ENCODE measurements at regions not wholly inside any gene's neighbourhood (a gene's known extent, or its start where the extent isn't known, plus 50 kb on each side); places are given as distances from the start of the nearest gene placed in this dataset.

DNA sequence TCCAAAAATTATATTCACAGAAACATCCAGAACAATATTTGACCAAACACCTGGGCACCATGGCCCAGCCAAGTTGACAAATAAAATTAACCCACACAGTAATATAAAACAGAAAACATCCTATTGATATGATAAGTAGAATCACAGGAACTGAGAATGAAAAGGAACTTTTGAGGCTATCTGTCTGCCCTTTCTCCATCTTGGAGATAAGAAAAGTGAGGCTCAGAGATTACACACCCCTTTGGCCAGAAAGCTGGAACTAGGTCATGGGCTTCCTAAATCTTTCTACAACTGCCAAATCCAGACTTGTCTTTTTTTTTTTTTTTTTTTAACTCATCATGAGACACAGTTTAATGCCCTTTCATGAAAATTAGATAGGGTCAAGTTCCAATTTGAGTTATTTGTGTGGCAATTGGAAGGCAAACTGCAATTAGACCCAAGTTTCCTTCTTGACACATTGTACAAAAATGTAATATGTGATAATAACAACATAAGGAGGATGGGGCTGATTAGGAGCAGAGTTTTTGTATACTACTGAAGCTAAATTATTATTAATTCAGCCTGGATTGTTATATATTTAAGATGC lies 137.2 kb downstream of the RPL22L1 start:
- no peak for DNase-seq

DNA sequence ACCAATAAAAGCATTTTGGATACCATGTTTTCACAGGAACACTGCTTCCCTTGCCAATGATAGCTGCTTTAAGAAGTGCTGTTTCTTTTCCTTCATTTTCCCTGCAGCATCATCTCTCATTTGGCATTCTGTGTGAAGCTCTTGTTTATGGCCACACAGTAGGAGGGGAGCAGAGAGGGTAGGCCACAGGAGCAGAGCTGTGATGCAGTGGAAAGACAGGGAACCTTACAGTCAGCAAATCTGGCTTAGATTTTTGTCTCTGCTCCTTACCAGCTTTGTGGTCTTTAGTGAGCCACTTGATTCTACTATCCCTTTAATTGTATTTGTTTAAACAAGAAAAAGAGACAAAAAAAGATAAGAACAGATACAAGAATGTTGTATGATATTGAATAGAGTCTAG lies 138.7 kb downstream of the RPL22L1 start:
- DNase-seq, result no peak

DNA sequence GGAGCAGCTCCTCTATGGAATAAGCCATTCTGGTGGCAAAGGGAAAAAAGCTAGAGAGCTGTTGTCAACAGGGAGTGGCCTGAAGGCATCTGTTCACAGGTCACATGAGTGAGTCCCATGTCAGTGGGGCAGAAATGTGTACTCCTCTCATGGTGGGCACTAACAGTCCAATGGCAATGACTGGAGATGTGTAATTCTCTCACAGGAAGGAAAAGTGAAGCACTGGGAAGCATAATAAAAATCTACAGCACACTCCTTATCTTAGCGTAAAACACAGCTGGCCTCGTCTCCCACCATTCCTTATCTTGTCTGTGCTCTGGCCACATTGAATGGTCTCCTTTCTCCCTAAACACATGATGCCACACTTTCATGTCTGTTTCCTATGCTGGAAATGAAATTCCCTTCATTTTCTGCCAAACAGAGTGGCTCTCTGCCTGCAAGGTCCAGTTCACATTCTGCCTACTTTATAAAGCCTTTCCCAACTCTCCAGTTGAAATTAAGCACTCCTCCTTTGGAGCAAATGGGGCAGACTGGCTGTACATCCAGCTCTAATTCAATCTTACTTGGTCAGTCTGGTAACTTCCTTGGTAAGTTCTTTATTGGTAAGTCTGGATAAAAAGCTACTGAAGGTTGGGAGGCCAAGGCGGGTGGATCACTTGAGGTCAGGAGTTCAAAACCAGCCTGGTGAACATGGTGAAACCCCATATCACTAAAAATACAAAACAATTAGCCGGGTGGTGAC lies 139.8 kb downstream of the RPL22L1 start:
- no peak for DNase-seq

DNA sequence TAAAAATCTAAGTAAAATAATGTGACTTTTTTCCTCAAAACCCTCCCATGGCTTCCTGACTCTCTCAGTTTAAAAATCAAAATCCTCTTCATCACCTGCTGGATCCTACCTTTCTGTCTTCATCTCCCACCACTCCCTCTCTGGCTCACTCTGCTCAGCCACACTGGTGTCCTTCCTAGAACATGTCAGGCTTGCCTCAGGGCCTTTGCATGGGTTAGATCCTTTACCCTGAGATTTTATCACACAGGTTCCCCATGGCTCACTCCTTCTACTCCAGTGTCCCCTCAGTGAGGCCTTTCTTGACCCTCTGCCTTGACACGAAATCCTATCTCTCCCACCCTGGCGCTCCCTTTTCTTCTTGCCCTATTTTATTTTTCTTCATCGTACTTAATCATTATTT lies 141.8 kb downstream of the RPL22L1 start:
- no peak for DNase-seq

DNA sequence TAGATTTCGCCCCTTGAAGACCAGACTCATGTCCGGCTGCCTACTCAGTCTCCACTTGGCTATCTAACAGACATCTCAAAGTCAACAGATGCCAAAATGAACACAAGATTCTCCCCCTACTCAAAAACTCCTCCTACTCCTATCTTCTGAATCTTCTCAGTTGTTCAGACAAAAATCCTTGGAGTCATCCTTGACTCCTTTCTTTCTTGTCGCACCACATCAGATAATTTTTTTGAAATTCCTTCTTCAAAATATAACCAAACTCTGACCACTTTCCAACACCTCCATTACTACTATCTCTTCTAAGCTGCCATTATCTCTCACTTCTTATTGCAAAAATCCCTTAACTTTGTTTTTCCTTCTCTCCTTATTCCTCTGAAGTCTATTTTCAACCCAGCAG lies 141.9 kb upstream of the SLC7A14 start:
- no peak for DNase-seq

DNA sequence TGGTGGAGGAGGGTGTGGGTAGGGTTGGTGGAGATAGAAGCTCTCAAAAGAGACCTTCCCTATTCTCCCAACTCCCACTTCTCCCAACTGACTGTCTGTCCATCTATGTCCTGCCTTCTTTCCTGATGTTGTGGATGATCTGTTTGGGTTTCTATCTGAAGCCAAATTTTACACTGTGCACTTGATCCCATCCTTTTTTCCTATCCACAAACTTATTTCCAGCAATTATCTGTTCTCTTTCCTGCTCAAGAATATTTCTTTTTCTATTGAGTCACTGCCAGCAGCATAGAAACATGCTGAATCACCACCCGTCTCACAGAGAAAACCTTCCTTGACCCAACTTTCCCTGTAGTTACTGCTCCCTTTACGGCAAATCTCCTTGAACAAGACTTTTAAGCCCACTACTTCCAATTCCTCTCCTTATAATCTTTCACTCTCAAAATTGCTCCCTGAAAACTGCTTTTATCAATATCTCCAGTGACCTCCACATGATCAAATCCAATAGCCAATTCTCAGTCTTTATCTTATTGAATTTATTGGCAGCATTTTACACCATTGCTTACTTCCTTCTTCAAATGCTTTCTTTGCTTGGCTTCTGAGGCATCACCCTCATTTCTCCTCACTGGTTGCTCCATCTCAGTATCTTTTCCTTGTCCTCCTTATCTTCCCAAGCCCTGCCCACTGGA lies 141.2 kb upstream of the SLC7A14 start:
- DNase-seq, result no peak

DNA sequence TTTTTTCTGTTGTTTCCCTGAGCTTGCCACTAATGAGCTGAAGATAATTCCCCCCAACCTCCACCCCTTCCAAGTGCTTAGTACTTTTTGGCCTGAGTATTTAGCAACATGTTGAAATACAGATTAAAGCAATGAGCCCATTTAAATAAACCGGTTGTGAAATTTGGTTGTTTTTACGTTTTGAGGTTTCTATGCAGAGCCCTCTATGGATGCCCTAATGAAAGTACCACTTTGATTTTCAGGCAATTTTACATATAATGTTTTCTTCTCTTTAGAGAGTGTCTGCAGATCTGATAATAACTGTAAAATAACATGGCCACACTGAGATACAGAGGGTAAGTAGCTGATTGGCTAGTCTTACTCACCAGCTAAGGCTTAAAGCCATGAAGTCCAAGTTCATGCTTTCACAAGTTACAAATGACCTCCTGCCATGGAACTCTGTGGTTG lies 139.4 kb upstream of the SLC7A14 start:
- DNase-seq, result peak; percentile 59 to 78

DNA sequence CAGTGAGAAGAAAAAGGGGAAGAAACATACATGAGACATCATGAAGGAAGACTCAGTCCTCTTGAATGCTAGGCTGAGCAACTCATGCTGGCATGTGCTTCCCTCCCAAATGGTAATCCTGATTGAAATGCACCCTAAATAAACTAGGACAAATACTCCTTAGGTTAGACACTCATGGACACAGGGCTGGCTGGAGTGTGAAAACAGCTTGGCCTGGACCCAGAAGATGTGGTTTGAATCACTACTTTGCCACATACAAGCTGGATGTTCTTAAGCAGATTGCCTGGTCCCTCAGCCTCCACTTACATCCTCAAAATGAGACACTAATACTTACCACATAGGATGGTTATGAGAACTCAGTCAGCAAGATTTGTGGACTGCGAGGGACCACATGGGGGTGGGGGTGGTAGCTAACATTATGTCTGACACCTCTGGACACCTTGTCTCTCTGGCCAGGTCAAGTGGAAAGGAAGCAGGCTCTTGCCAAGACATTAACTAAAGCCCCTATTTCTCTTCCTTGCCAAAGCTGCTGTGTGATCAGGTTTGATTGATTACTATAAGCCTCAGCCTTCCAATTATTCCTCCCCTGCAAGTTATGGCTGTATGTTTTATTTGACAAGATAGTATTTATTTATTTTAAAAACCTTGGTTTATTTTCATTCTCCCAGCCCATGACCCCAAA lies 138.9 kb upstream of the SLC7A14 start:
- DNase-seq, result peak; percentile 29 to 31

DNA sequence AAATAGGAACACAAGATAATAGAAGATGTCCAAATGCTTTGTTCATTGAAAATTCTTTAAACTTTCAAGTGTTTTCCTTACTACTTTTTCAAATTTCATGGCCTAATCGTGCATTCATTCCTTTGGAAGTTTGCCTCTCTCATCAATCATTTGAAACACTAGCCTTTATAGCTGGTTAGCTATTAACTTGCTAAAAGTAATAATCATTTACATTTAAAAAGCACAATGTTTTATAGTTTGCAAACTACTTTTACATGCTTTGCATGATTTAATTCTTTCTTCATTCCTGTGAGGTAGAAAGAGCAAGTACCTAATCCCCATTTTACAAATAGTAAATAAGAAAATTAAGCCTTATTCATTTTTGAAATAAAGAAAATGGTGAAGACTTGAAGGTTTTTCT lies 137.4 kb upstream of the SLC7A14 start:
- DNase-seq, result no peak

DNA sequence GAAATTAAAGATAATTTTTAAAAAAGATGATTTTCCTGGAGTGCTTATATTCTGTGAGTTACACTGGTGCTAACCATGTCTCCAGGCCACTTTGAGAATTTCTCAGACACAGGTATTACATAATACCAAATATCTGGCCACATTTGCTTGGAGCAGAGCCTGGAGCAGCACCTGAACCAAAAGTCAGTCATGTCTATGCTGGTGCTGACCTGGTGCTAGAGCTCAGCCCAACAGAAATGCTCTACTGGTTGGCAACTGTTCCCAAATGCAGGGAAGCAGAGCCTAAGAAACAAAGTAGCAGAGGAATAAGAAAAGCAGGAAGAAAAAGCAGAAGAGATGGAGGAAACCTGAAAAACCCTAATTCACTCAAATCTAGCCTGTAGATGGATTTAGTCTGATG lies 135.7 kb upstream of the SLC7A14 start:
- no peak for DNase-seq

DNA sequence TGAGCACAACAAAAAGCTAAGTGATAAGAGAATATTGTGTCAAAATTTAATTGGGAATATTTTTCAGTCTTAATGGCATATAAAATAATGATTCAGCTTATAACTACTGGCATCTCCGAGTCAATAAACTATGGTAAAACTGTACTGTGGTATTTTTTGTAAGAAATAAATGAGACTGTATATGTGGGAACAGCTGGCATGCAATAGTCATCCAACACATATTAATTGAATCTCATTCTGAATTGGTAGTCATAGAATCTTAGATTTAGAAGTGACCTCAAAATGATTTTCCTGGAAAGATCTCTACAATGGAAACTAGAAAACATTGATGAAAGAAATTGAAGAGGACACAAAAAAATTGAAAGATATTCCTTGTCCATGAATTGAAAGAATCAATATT lies 133.4 kb upstream of the SLC7A14 start:
- DNase-seq, result no peak

DNA sequence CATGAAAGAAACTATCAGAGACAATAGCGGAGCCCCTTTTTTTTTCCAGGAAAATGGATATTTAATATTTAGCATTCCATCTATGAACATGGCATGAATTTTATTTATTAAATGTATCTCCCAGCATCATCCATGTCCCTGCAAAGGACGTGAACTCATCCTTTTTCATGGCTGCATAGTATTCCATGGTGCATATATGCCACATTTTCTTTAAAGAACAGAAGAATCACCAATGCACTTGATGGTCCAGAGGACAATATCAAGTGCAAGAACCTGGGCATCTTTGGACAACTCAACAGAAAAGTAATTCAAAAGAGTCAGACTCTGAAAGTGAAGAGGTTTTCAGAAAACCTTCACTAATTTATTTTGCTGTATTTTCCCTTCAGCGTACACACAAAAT lies 133.0 kb upstream of the SLC7A14 start:
- DNase-seq, result no peak

DNA sequence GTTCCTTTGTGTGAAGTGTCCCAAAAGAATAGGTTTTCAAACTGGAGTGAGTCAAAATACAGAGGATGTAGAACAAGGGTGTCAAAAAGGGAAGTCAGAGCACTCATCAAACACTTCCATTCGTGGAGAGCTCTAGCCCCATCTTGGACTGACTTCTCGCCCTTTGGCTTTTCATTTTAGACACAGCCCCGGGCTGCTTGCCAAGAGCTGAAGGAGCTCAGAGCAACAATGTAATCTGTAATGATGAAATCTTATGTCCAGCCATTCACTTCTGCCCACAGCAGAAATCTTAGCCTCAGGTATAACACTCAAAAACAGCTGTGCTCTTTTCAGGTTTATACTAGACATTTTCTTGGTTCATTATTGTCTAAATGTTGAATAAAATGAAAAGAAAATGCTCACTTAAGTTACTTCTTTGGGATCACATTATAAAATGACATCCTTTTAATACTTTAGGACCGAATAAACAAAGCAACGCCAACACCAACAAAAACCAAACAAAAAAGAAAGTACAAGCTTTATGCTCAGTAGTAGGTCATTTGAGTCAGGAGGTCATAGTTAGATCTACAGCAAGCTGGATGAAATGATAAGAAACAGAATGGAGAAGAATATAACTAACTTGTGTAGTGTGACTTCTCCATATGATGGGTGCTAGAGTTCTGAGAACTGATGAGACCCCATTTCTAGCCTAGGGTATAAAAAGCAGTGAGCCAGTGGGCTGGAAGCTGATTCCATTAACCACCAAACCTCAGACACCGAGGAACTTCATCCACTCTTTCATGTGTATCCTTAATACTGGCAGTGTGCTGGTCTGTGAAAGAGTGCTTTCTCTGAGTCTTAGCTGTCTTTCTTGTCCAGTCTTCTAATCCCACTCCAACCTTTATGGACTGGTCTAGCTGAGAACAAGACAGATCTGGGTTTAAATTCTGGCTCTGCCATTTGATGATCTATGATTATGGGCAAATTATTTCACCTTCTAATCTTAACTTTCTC lies 131.8 kb upstream of the SLC7A14 start:
- no peak for DNase-seq

DNA sequence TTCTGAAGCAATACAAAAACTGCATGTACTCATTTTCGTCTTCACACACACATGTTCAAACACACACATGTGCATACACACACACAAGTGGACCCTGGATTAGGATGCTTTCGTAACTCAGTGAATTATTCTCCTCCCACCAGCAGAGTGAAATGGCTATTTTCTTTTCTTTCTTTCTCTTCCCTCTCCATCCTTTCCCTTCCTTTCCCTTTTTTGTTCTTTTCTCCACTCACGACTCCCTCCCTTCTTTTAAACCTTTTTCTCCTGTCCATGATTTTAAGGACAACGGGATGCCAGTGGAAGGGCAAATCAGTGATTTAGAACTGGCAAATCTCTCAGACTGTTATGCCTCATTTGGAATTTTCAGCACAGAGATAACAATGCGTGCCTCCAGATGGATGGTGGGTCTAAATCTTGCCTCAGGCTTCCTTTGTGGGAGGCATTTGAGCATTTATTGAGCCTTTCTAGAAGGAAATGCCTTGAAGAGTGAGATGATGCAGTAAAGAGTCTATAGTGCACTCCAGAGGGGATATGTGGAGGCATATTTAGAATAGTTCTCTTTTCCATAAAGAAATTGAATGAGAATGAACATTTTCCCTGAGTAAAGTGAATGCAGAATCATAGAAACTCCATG lies 130.4 kb upstream of the SLC7A14 start:
- no peak for DNase-seq

DNA sequence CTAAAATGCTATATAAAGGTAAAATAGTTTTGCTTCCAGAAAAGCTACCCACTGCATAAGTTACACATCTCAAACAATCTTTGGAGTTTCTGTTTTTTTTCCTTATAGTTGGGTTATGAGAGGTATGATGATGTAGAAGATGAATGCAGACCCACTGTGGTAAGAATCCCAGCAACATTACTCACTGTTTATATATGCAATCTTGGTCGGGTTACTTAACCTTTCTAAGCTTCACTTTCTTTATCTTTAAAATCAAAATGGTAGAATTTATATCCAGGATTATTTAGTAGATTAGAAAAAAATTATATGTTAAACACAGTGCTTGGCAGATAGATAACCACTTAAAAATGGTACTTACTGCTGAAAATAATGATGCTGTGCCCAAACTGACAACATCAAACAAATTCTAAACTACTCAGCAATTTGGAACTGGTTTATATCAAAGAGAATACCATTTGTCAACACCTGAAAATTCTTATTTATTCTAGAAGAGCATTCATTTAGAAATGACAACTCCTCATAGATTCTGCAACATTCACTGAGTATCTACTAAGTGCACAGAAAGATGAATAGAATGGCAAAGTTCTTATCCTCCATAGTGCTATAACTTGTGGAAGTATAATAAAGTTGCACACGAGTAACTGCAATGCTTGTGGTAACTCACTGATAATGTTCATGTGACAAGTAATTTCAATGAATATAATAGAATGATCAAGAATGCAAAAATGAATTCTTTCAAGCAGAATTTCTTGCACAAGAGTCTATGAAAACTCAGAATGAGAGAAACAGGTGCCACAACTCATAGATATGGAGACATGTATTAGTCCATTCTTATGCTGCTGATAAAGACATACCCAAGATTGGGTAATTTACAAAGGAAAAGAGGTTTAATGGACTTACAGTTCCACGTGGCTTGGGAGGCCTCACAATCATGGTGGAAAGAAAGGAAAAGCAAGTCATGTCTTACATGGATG lies 129.0 kb upstream of the SLC7A14 start:
- DNase-seq, result no peak

DNA sequence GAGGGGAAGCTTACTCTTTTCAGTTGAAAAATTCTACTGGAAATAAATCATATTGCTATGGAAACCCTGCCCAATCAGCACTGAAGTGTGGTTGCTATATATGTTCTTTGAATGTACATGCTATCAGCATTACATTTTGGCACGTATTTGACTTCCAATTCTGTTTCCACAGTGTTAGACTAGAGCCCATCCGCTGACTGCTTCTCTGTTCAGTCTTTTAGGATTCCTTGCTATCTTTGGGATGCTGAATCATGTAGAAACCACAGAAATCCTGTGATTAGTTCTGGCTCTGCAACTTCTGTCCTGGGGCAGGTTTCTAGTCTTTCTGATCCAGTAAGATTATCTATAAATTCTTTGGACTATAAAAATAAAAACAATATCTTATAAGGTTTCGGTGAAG lies 128.2 kb upstream of the SLC7A14 start:
- DNase-seq, result no peak

DNA sequence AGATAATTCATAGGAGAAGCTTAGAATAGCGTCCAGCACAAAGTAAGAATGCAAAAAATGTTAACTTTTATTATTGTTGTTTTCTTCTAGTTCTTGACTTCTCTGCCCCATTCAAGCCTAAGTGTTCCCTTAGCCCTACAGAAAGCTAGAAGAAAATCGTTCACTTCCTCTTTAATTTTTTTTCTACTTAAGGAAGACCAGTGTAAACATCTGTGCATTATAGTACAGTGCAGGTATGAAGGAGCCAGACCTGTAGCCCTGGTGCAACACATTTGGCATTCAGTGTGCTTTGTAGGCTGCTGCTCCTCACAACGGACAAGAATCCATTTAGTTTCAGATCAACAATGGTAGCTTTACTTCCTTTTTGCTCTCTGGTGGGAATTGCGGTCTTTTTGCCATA lies 127.8 kb upstream of the SLC7A14 start:
- DNase-seq, result no peak

DNA sequence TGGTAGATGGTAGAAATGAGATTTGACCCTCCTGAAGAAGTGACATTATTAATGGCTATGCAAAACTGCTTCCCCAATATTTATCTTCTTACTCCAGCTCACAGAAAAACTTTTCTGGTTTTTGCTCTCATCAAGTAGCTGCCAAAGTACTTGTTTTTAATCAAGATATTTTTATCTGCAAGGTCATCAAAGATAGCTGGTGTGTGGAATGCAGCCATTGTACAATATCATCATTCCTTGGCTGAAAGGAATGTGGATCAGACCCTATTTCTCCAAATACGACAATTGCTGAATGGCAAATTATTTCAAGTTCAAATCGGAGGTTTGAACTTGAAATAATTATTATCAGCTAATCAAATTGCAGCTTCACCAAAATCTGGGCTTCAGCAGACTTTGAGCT lies 126.9 kb upstream of the SLC7A14 start:
- no peak for DNase-seq

DNA sequence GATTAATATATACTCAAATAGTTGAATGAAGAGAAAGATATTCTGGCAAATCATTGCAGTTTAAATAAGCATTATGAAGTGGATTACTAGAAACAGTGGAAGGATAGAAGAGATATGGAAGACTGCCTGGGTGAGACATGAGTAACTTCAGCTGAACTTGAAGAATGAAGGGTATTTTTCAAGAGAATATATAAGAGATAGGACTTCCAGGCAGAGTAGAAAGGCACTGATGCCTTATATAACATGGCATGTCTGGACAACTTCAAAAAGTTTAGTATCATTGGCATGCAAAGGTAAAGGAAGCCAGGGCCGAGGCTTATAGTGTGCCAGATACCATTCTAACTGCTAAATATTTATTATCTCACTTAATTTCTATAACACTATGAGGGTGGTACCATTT lies 126.5 kb upstream of the SLC7A14 start:
- DNase-seq, result no peak

DNA sequence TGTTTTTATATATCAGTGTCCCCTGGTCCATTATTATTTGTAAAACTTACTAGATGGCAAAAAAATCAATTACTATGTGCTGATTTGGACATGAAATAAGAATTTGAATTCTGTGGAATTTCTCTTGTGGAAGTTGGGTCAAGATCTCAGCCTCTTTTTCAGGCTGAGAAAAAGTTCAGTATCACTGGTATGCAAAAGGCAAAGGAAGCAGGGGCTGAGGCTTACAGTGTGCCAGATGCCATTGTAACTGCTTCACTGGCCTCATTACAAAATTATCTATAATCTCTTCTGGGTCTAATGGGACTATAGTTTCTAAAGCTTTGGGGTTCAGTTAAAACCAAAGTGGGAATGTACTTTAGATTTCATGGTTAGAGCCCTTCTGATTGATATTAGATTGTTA lies 125.9 kb upstream of the SLC7A14 start:
- no peak for DNase-seq

Measured in right lung (tissue), 2 donors.